Heart right ventricle (tissue), 16 donors: ENCODE measurements at regions not wholly inside any gene's neighbourhood (a gene's known extent, or its start where the extent isn't known, plus 50 kb on each side); places are given as distances from the start of the nearest gene placed in this dataset.

ENCODE experiments used
- ATAC-seq, 8 donors: fragments of 200-7000 bp; cut with Tn5 transposase; one replicate each; pipeline ENCODE4 v1.9.1; 2020; ENCODE audit warnings: mild to moderate bottlenecking in 8 of 8, moderate library complexity in 8 of 8, moderate number of reproducible peaks in 1 of 8
- DNase-seq, 2 donors: peaks; one replicate each; pipeline ENCODE4 v3.0.0-alpha.2; 2020
- H3K27ac ChIP-seq, 10 donors: fragments of 200-600 bp; sonication (generic) in 2 of 10; one replicate each; pipeline versions ENCODE4 v1.5.0 to v1.8.0; 2020 to 2022; ENCODE audit warnings: mild to moderate bottlenecking in 3 of 10
- H3K27me3 ChIP-seq, 7 donors: fragments of 200-600 bp; one replicate each; pipeline ENCODE4 v1.8.0; 2021 to 2022; ENCODE audit warnings: mild to moderate bottlenecking in 2 of 7
- H3K36me3 ChIP-seq, 9 donors: fragments of 200-600 bp; sonication (generic) in 1 of 9; one replicate each; pipeline versions ENCODE4 v1.5.0 to v1.8.0; 2020 to 2022; ENCODE audit warnings: mild to moderate bottlenecking in 2 of 9
- H3K4me1 ChIP-seq, 9 donors: fragments of 200-600 bp; sonication (generic) in 1 of 9; one replicate each; pipeline versions ENCODE4 v1.5.0 to v1.8.0; 2020 to 2022; ENCODE audit warnings: mild to moderate bottlenecking in 4 of 9
- H3K4me3 ChIP-seq, 10 donors: fragments of 200-600 bp; sonication (generic) in 2 of 10; one replicate each; pipeline versions ENCODE4 v1.5.0 to v1.8.0; 2020 to 2022; ENCODE audit warnings: mild to moderate bottlenecking in 7 of 10, moderate library complexity in 2 of 10
- H3K9me3 ChIP-seq, 11 donors: fragments of 200-600 bp in 10 of 11; sonication (generic) in 2 of 11; one replicate each; pipeline versions ENCODE4 v1.5.0 to v1.8.0; 2013 to 2022; ENCODE audit warnings: mild to moderate bottlenecking in 2 of 11, control low read depth in 1 of 11, moderate library complexity in 1 of 11
- CTCF ChIP-seq, 9 donors: fragments of 200-600 bp; sonication (generic) in 2 of 9; IDR thresholded peaks; one replicate each; pipeline versions ENCODE4 v1.5.0 to v1.8.0; 2021 to 2022; ENCODE audit warnings: antibody characterized with exemption in 9 of 9, mild to moderate bottlenecking in 5 of 9, moderate library complexity in 1 of 9
- WGBS, 2 donors: extraction: QIAGEN DNeasy Blood & Tissue Kit; methylation state at CpG; one replicate each; pipeline ENCODE4 v1.1.7; 2013; ENCODE audit warnings: inconsistent platforms in 1 of 2; 5-methylcytosine and 5-hydroxymethylcytosine counted together
- intact Hi-C, 10 donors: fragments of 100-400 bp; cut with DNase I; formaldehyde crosslinking; loops; one replicate each; pipeline versions ENCODE4 v1.11.1 to v1.14.2; 2022
- donor health status: Arrhythmogenic right ventricular cardiomyopathy.
- donor health status: ischemic (EF 13 %, LVEDD 7.1; RV severe dilation, severe dysfunction).
- donor health status: healthy with polysubstance abuse.
- donor health status: DM: no; HTN: yes; CAD: no.
- donor health status: DM: no; HTN: no; CAD: no.
- donor health status: ischemic (EF 25% LVEDD 6.9; RV normal size, moderate dysfunction).
- donor health status: ischemic (EF 25% LVEDD 5.7; RV mildly dilated, moderate dysfunction).
- donor health status: healthy.
- donor health status: DM: yes; HTN: yes; CAD: no.
- donor health status: Ischemic cardiomyopathy.
- donor health status: ischemic (EF 35%, LVEDD 5.7; RV mildly dilated, moderate dysfunction).
- donor health status: nonischemic (EF 11% LVEDD 7.7; RV severe dilation, severe dysfunction).
- donor health status: DM: yes; HTN: yes; CAD: no.
- donor health status: PGD.
- donor health status: ischemic (EF 29% LVEDD 5.4; RV normal size, mild dysfunction).
- donor health status: nonischemic (EF 23%, LVEDD 6.1; RV moderate dilation, normal function).

- ATAC-seq = no peak
- Histone ChIP-seq H3K4me3 (no peak overlapping the region), H3K27me3 (peaks cover 0 to 56% (median 0%) of the 10 kb centered on the region in 7 donors), H3K9me3 (no peaks in the 10 kb centered on the region), H3K27ac (no peak overlapping the region), H3K4me1 (no peaks in the 10 kb centered on the region), H3K36me3 (no peaks in the 10 kb centered on the region)
- intact Hi-C loops = no loop called here
- no peak for TF ChIP-seq CTCF (IDR thresholded peaks at IDR 0.05)
- no peak for DNase-seq
- WGBS, 2 donors = 47 to 53% methylated on average over 9 of the region's 9 CpGs
Measured at GRCh38 chrX:45900766-45901615, 644.2 kb downstream of the ZNF674 start.

GRCh38 chrX:45894864-45895645 lies 650.2 kb downstream of the ZNF674 start:
- DNase-seq (no peak), ATAC-seq (no peak)
- Histone ChIP-seq H3K27ac (no peak overlapping the region), H3K27me3 (peaks cover 0 to 49% (median 0%) of the 10 kb centered on the region in 7 donors), H3K4me1 (no peaks in the 10 kb centered on the region), H3K36me3 (no peaks in the 10 kb centered on the region), H3K4me3 (no peak overlapping the region), H3K9me3 (peaks cover 0 to 6% (median 0%) of the 10 kb centered on the region in 11 donors)
- intact Hi-C loops = no loop called here
- TF ChIP-seq CTCF (IDR thresholded peaks at IDR 0.05) = no peak
- 90 to 94% methylated on average over 4 of the region's 4 CpGs for WGBS, 2 donors

- intact Hi-C loops = no loop called here
- no peaks in the 10 kb centered on the region for H3K36me3 ChIP-seq
- WGBS, 2 donors = 85 to 89% methylated on average over 8 of the region's 8 CpGs
- peaks cover 0 to under 1% (median 0%) of the 10 kb centered on the region in 11 donors for H3K9me3 ChIP-seq
- TF ChIP-seq CTCF (IDR thresholded peaks at IDR 0.05) = no peak
- no peaks in the 10 kb centered on the region for H3K4me1 ChIP-seq
- H3K27me3 ChIP-seq = peaks cover 0 to 16% (median 0%) of the 10 kb centered on the region in 7 donors
- ATAC-seq (no peak), DNase-seq (no peak)
- H3K4me3 ChIP-seq = no peak overlapping the region
- no peak overlapping the region for H3K27ac ChIP-seq
Measured at GRCh38 chrX:45889471-45889870, 655.8 kb downstream of the ZNF674 start.

GRCh38 chrX:45888518-45888917 lies 656.7 kb downstream of the ZNF674 start:
- H3K4me3 ChIP-seq = no peak overlapping the region
- H3K9me3 ChIP-seq = no peaks in the 10 kb centered on the region
- no peak for DNase-seq
- H3K27me3 ChIP-seq = peaks cover 0 to 6% (median 0%) of the 10 kb centered on the region in 7 donors
- H3K36me3 ChIP-seq = no peaks in the 10 kb centered on the region
- intact Hi-C loops = no loop called here
- H3K4me1 ChIP-seq = no peaks in the 10 kb centered on the region
- ATAC-seq = no peak
- no peak for TF ChIP-seq CTCF (IDR thresholded peaks at IDR 0.05)
- no peak overlapping the region for H3K27ac ChIP-seq
